ENCODE measurements at regions not wholly inside any gene's neighbourhood (a gene's known extent, or its start where the extent isn't known, plus 50 kb on each side); places are given as distances from the start of the nearest gene placed in this dataset.

DNA sequence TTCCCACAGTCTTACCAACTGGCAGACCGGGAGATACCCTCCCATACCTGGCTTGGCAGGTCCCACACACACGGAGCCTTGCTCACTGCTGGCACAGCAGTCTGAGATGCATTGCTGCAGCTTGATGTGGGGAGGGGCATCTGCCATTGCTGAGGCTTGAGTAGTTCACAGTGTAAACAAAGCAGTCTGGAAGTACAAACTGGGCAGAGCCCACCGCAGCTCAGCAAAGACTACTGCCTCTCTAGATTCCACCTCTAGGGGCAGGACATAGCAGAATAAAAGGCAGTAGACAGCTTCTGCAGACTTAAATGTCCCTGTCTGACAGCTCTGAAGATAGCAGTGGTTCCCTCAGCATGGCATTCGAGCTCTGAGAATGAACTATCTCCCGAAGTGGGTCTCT lies 69.6 kb upstream of the RELN start:
- TF ChIP-seq, protein P1, sequence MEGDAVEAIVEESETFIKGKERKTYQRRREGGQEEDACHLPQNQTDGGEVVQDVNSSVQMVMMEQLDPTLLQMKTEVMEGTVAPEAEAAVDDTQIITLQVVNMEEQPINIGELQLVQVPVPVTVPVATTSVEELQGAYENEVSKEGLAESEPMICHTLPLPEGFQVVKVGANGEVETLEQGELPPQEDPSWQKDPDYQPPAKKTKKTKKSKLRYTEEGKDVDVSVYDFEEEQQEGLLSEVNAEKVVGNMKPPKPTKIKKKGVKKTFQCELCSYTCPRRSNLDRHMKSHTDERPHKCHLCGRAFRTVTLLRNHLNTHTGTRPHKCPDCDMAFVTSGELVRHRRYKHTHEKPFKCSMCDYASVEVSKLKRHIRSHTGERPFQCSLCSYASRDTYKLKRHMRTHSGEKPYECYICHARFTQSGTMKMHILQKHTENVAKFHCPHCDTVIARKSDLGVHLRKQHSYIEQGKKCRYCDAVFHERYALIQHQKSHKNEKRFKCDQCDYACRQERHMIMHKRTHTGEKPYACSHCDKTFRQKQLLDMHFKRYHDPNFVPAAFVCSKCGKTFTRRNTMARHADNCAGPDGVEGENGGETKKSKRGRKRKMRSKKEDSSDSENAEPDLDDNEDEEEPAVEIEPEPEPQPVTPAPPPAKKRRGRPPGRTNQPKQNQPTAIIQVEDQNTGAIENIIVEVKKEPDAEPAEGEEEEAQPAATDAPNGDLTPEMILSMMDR (IDR thresholded peaks at IDR 0.05), result no peak
- TF ChIP-seq POLR2A (IDR thresholded peaks at IDR 0.05), result no peak
